ENCODE measurements at regions not wholly inside any gene's neighbourhood (a gene's known extent, or its start where the extent isn't known, plus 50 kb on each side); places are given as distances from the start of the nearest gene placed in this dataset.

- DNase-seq (no peak), ATAC-seq (no peak)
- no peaks in the 10 kb centered on the region for H3K9me3 ChIP-seq
- no peaks in the 10 kb centered on the region for H3K27me3 ChIP-seq
- TF ChIP-seq CTCF (IDR thresholded peaks at IDR 0.05) = no peak
- TF ChIP-seq POLR2A (IDR thresholded peaks at IDR 0.05) = no peak
- H3K4me3 ChIP-seq = no peak overlapping the region
- H3K27ac ChIP-seq = no peak overlapping the region
- H3K36me3 ChIP-seq (replicated peaks in 1 of 2; ENCODE audit: insufficient read depth in 1 of 2, low read depth in 2 of 2) = no peaks in the 10 kb centered on the region
- H3K4me1 ChIP-seq = no peaks in the 10 kb centered on the region
- WGBS, 2 donors = 38% methylated on average over 4 to 6 of the region's 6 CpGs
- intact Hi-C loops (cut with DNase I) = no loop called here
Measured at GRCh38 chr12:114191581-114191980, 214.4 kb downstream of the TBX5 start.

GRCh38 chr12:114190971-114191370 lies 215.0 kb downstream of the TBX5 start:
- H3K4me1 ChIP-seq = no peaks in the 10 kb centered on the region
- H3K27me3 ChIP-seq = no peaks in the 10 kb centered on the region
- no peaks in the 10 kb centered on the region for H3K36me3 ChIP-seq (replicated peaks in 1 of 2; ENCODE audit: insufficient read depth in 1 of 2, low read depth in 2 of 2)
- H3K27ac ChIP-seq = no peak overlapping the region
- H3K4me3 ChIP-seq = no peak overlapping the region
- ATAC-seq (no peak), DNase-seq (no peak)
- no peak for TF ChIP-seq POLR2A (IDR thresholded peaks at IDR 0.05)
- TF ChIP-seq CTCF (IDR thresholded peaks at IDR 0.05) = no peak
- intact Hi-C loops (cut with DNase I) = no loop called here
- WGBS, 2 donors = 64 to 80% methylated on average over 2 of the region's 2 CpGs
- no peaks in the 10 kb centered on the region for H3K9me3 ChIP-seq

DNA sequence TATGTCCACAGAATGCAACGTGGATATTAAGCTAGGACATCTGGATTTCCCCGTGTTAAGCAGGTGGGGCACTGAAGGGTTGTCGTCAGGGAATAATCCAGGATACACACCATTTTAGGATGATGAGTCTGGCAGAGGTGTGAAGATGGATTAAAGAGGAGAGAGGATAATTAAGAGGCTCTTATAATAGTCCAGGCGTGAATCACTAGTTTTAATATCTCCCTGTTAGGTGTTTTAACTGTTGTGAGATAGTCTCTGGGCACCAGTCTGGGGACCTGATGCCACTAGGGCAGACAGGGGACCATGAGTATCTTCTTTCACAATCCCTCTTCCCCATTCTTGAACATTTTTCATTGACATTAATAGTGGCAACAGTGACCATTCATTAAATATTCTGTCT lies 216.7 kb downstream of the TBX5 start:
- Histone ChIP-seq H3K36me3 (replicated peaks in 1 of 2; ENCODE audit: insufficient read depth in 1 of 2, low read depth in 2 of 2) (no peaks in the 10 kb centered on the region), H3K27me3 (no peaks in the 10 kb centered on the region), H3K4me1 (no peaks in the 10 kb centered on the region), H3K27ac (no peak overlapping the region), H3K9me3 (no peaks in the 10 kb centered on the region), H3K4me3 (no peak overlapping the region)
- ATAC-seq (no peak), DNase-seq (no peak)
- WGBS, 2 donors = 63 to 71% methylated on average over 4 of the region's 4 CpGs
- intact Hi-C loops (cut with DNase I) = no loop called here
- TF ChIP-seq POLR2A (IDR thresholded peaks at IDR 0.05) (no peak), CTCF (IDR thresholded peaks at IDR 0.05) (no peak)

DNA sequence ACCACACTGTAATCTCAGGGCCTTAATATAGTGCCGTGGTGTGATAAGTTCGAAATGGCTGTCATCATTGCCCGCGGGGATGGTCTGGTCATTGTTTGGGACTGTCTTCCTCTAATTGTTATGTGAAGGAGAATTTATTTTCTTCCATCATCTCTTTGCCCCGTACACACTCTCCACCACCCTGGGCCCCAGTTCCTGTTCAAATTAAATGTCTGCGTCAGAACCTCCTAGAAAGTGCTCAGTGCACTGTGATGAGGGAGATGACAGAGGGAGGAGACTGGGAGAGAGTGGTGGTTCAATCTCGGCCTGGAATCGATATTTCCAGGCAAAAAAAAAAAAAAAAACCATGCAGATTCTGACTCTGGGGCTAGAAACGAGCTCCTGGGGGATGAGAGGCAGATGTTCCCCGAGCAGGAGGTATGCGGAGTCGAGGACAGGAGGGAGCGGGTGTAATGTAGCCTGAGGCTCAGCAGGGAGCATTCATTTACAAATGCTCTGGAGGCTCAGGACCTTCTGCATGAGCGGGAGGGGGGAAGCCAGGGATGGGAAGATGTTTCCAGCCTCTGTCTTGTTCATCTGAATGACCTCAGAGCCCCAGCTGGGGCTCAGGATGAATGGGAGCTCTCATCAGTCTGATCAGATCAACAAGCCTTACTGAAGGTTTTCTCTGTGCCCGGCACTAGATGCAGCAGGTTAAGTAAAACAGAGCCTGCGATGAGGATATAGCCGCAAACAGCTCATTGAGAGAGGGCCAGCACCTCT lies 219.5 kb downstream of the TBX5 start:
- Histone ChIP-seq H3K4me3 (no peak overlapping the region), H3K27ac (no peak overlapping the region), H3K4me1 (no peaks in the 10 kb centered on the region), H3K27me3 (no peaks in the 10 kb centered on the region), H3K9me3 (no peaks in the 10 kb centered on the region), H3K36me3 (replicated peaks in 1 of 2; ENCODE audit: insufficient read depth in 1 of 2, low read depth in 2 of 2) (no peaks in the 10 kb centered on the region)
- no peak for DNase-seq
- no peak for ATAC-seq
- WGBS, 2 donors = 34 to 38% methylated on average over 17 of the region's 17 CpGs
- TF ChIP-seq CTCF (IDR thresholded peaks at IDR 0.05) (no peak), POLR2A (IDR thresholded peaks at IDR 0.05) (no peak)
- intact Hi-C loops (cut with DNase I) = no loop called here

DNA sequence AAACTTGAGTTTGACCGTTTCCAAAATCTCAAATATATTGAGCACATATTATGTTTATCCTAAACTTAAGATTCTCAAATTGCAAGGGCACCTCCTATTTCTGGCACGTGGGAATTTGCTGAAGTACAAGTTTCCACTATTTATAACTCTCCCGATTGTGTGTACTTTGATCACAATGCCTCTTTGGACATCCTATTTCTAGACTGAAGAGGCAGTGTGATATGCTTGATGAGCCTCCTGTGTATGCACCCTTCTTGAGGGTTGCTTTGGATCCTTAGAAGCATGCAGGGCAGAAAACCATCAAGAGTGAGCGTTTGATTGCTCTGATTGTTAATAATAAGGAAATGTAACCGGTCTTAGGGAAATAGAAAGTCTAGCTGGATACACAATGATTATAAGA lies 218.9 kb upstream of the RBM19 start:
- no peak overlapping the region for H3K27ac ChIP-seq
- intact Hi-C loops (cut with DNase I) = no loop called here

More for the DNA sequence above, 218.9 kb upstream of the RBM19 start:
- no peaks in the 10 kb centered on the region for H3K4me1 ChIP-seq
- H3K4me3 ChIP-seq = no peak overlapping the region
- ATAC-seq = no peak
- no peaks in the 10 kb centered on the region for H3K9me3 ChIP-seq
- TF ChIP-seq CTCF (IDR thresholded peaks at IDR 0.05) = no peak
- H3K36me3 ChIP-seq (replicated peaks in 1 of 2; ENCODE audit: insufficient read depth in 1 of 2, low read depth in 2 of 2) = no peaks in the 10 kb centered on the region
- 42 to 48% methylated on average over 5 of the region's 5 CpGs for WGBS, 2 donors
- H3K27me3 ChIP-seq = no peaks in the 10 kb centered on the region
- no peak for DNase-seq

All from body of pancreas (tissue), 4 donors.